CD4-positive, alpha-beta T cell (primary cell): ENCODE measurements at regions not wholly inside any gene's neighbourhood (a gene's known extent, or its start where the extent isn't known, plus 50 kb on each side); places are given as distances from the start of the nearest gene placed in this dataset.

ENCODE experiments used
- ATAC-seq: fragments of 200-7000 bp; cut with Tn5 transposase; one replicate; pipeline ENCODE4 v1.10.0; 2022; ENCODE audit warnings: mild to moderate bottlenecking; ENCODE audit not compliant: poor library complexity
- CTCF ChIA-PET: fragments of 350-600 bp; sonication (Branson Sonifier 250); formaldehyde crosslinking; loops from one replicate; lab custom pipeline; 2021; ENCODE audit warnings: antibody characterized with exemption, inconsistent platforms; lab: Charles Lee
- POLR2A ChIA-PET: fragments of 350-600 bp; sonication (Branson Sonifier 250); formaldehyde crosslinking; loops from one replicate; lab custom pipeline; 2021; ENCODE audit warnings: antibody characterized with exemption, inconsistent platforms; lab: Charles Lee
- DNase-seq, 14 experiments: peaks; one replicate each; pipeline ENCODE4 v3.0.0-alpha.2; 2013 to 2020; ENCODE audit warnings: mixed read lengths in 2 of 14
- H3K27ac ChIP-seq, 2 donors: one replicate each; pipeline versions ENCODE4 v1.5.1 to v1.7.0; 2013; ENCODE audit warnings: low read length in 2 of 2, low read depth in 1 of 2, mild to moderate bottlenecking in 1 of 2
- H3K27me3 ChIP-seq, 2 experiments: 1 replicate in 1 of 2; 2 replicates in 1 of 2; pipeline versions ENCODE4 v1.6.1 to v1.7.0; 2013; ENCODE audit warnings: low read length in 2 of 2, control low read depth in 1 of 2, mild to moderate bottlenecking in 1 of 2, moderate library complexity in 1 of 2; ENCODE audit not compliant: insufficient read depth in 2 of 2, control insufficient read depth in 1 of 2
- H3K36me3 ChIP-seq: one replicate; pipeline ENCODE4 v1.6.1; 2013; ENCODE audit warnings: low read length, control low read depth; ENCODE audit not compliant: insufficient read depth
- H3K4me1 ChIP-seq: one replicate; pipeline ENCODE4 v1.6.1; 2013; ENCODE audit warnings: low read length, control low read depth; ENCODE audit not compliant: insufficient read depth
- H3K4me3 ChIP-seq: one replicate; pipeline ENCODE4 v1.5.1; 2013; ENCODE audit warnings: mild to moderate bottlenecking, low read length, moderate library complexity
- H3K9me3 ChIP-seq, 2 experiments: 1 replicate in 1 of 2; 2 replicates in 1 of 2; pipeline versions ENCODE4 v1.6.1 to v1.7.0; 2013; ENCODE audit warnings: low read length in 2 of 2, mild to moderate bottlenecking in 2 of 2, control low read depth in 1 of 2, moderate library complexity in 1 of 2; ENCODE audit not compliant: control insufficient read depth in 1 of 2, insufficient read depth in 1 of 2
- H3K27ac Mint-ChIP-seq: one replicate; pipeline ENCODE4 v1.8.0; 2020; ENCODE audit warnings: mixed read lengths
- H3K27me3 Mint-ChIP-seq: one replicate; pipeline ENCODE4 v1.8.0; 2021; ENCODE audit warnings: mixed read lengths
- H3K36me3 Mint-ChIP-seq: one replicate; pipeline ENCODE4 v1.8.0; 2021; ENCODE audit warnings: low read depth, mixed read lengths
- H3K4me1 Mint-ChIP-seq: one replicate; pipeline ENCODE4 v1.8.0; 2021; ENCODE audit warnings: low read depth, mixed read lengths
- H3K4me3 Mint-ChIP-seq: one replicate; pipeline ENCODE4 v1.8.0; 2020; ENCODE audit warnings: mild to moderate bottlenecking, mixed read lengths
- H3K9me3 Mint-ChIP-seq: one replicate; pipeline ENCODE4 v1.8.0; 2020; ENCODE audit warnings: mixed read lengths
- intact Hi-C, 2 experiments: fragments of 100-400 bp; cut with DNase I in 1 of 2; cut with micrococcal nuclease in 1 of 2; formaldehyde crosslinking; loops; one replicate each; pipeline versions ENCODE4 v1.15.1 to v1.9.0; 2023 to 2025; cut with DNase I, micrococcal nuclease
- TF ChIP-seq, protein P1 (sequence below): fragments of 200-600 bp; IDR thresholded peaks from one replicate; pipeline ENCODE4 v1.8.0; 2022; ENCODE audit warnings: antibody characterized with exemption, mild to moderate bottlenecking

DNA sequence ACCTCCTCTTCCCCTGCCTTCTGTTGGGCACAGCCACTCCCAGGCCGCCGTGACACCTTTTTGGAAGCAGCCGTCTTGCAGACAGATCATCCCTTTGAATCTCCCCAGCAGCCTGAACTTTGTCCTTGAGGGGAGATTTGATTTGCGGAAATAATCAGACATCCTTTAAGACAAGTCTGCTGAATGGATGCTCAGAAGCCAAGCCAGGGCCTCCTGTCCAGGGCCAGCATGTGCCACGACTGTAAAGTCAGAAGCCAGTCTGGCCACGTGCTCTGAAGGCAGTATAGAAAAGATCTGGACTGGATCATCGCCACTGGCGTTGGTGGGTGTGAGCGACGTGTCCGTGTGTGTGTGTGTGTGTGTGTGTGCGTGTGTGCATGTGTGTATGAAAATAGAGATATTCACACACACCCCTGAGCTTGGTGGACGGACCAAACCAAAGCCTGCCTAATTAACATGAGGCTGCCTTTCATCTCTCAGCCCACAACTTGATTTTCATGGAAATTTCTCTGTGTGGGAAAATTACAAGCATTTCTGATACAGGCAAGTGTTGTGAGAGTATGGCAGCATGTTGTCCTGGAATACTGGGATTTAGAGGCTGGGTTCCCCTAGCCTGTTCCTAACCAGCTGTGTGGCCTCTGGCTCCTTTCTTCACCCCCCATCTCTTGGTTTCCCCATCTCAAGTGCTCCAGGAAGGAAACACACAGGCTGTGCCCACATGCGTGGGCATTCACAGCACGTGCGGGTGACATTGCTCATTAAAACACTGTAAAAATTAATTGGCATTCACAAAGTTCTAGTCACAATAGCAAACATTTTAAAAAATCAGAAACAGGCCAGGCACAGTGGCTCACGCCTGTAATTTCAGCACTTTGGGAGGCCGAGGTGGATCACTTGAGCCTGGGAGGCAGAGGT, 61.8 kb upstream of the WNT7B start:
- Histone ChIP-seq H3K27ac (no peak overlapping the region), H3K4me3 (no peak overlapping the region), H3K4me1 (peaks cover 28% of the 10 kb centered on the region), H3K9me3 (no peaks in the 10 kb centered on the region), H3K27me3 (no peaks in the 10 kb centered on the region), H3K36me3 (no peaks in the 10 kb centered on the region)
- intact Hi-C loops, result loop anchor here in 1 of 2 experiments (10.0 kb wide), 1 partner anchor 874 kb away; the partner anchor contains the start of gene NUP50
- POLR2A ChIA-PET, result interaction anchor here (1.0 kb wide), 1 partner anchor 15 kb away, joined by 4 read pairs; no protein-coding TSS in a partner anchor
- Mint-ChIP-seq H3K9me3 (no peaks in the 10 kb centered on the region), H3K36me3 (no peaks in the 10 kb centered on the region), H3K27me3 (no peaks in the 10 kb centered on the region), H3K4me1 (peaks cover 32% of the 10 kb centered on the region), H3K4me3 (no peak overlapping the region), H3K27ac (peak overlapping the region; percentile 12)
- DNase-seq, result peak in 1 of 14 experiments; percentile 17
- TF ChIP-seq, protein P1, sequence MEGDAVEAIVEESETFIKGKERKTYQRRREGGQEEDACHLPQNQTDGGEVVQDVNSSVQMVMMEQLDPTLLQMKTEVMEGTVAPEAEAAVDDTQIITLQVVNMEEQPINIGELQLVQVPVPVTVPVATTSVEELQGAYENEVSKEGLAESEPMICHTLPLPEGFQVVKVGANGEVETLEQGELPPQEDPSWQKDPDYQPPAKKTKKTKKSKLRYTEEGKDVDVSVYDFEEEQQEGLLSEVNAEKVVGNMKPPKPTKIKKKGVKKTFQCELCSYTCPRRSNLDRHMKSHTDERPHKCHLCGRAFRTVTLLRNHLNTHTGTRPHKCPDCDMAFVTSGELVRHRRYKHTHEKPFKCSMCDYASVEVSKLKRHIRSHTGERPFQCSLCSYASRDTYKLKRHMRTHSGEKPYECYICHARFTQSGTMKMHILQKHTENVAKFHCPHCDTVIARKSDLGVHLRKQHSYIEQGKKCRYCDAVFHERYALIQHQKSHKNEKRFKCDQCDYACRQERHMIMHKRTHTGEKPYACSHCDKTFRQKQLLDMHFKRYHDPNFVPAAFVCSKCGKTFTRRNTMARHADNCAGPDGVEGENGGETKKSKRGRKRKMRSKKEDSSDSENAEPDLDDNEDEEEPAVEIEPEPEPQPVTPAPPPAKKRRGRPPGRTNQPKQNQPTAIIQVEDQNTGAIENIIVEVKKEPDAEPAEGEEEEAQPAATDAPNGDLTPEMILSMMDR, result no peak
- no peak for ATAC-seq
- CTCF ChIA-PET, result interaction anchor here (0.9 to 4.3 kb wide), 3 partner anchors 25 to 78 kb away, joined by 4 to 60 read pairs (median 28); no protein-coding TSS in a partner anchor

DNA sequence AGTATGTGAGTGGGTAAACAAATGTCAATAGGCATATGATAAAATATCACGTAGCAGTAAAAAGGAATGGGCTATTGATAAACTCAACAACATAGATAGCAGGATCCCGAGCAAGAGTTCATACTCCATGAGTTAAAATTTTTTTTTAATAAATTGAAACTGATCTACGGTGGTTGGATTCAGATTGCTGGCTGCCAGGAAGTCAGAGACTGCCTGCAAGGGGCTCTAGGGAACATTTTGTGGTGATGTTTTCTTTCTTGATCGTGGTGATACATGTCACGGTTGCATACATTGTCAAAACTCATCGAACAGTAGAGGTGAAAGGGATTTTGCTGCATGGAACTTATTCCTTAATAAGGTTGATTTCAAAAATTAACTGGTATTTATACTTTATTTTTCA, 62.6 kb upstream of the WNT7B start:
- intact Hi-C loops, result loop anchor here in 1 of 2 experiments (10.0 kb wide), 1 partner anchor 875 kb away; the partner anchor contains the start of gene NUP50
- ATAC-seq, result no peak
- Histone ChIP-seq H3K4me3 (no peak overlapping the region), H3K4me1 (peaks cover 35% of the 10 kb centered on the region), H3K27ac (no peak overlapping the region), H3K27me3 (no peaks in the 10 kb centered on the region), H3K36me3 (no peaks in the 10 kb centered on the region), H3K9me3 (no peaks in the 10 kb centered on the region)
- Mint-ChIP-seq H3K9me3 (no peaks in the 10 kb centered on the region), H3K4me3 (no peak overlapping the region), H3K27ac (no peak overlapping the region), H3K36me3 (no peaks in the 10 kb centered on the region), H3K4me1 (peaks cover 37% of the 10 kb centered on the region), H3K27me3 (no peaks in the 10 kb centered on the region)
- no peak for DNase-seq
- POLR2A ChIA-PET, result no interaction called here
- CTCF ChIA-PET, result no interaction called here
- TF ChIP-seq, protein P1, result no peak

DNA sequence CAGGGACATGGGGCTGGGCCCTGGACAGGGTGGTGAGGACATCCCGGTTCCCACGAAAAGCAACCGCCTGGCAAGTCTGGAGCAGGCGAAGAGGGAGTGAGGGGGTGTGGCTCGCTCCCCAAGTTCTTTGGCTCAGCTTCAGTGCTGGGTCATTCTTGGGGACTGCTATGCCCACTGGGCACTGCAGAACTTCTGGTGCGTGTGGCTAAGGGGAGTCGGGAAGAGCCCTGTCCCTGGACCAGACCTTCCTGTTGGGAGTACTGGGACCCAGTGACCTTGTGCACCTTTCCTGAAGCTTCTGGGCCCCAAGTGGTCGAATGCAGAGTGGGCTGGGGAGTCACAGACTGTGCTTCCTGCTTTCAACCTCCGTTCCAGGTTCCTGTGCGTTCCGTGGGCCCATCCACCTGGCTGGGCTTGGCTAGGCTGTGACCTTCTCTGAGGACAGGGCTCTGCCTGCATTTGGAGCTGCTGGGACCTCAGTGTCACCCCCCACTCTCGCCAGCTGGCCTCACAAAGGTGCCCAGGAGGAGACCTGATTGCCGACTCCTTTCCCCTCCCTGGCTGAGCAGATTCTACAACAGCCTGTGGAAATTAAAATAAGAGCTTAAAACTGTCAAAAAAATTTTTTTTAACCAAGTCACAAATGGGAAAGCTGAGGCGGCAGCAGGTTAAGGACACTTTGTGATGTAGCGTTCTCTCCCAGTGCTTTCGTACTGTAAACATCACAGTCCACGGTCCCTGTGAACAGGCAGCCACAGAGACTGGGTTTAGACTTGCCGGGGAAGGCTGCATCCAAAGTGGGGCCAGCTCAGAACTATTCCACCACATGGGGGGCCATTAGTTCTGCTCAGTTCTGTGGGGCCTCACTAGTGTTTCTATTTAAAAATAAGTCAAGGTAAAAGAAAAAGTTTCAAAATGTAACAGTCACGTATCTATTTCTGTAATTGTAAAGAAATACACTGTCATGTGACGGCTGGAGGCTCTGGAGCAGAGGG, 63.8 kb upstream of the WNT7B start:
- H3K4me3 ChIP-seq, result no peak overlapping the region
- no peaks in the 10 kb centered on the region for H3K36me3 ChIP-seq
- POLR2A ChIA-PET, result interaction anchor here (1.0 kb wide), 1 partner anchor 58 kb away, joined by 3 read pairs; no protein-coding TSS in a partner anchor
- no peaks in the 10 kb centered on the region for H3K27me3 ChIP-seq
- Mint-ChIP-seq H3K36me3 (no peaks in the 10 kb centered on the region), H3K4me1 (peaks cover 34% of the 10 kb centered on the region), H3K4me3 (no peak overlapping the region), H3K27me3 (no peaks in the 10 kb centered on the region), H3K9me3 (no peaks in the 10 kb centered on the region), H3K27ac (peak overlapping the region; percentile 71)
- no peak for ATAC-seq
- H3K27ac ChIP-seq, result no peak overlapping the region
- TF ChIP-seq, protein P1, result no peak
- CTCF ChIA-PET, result interaction anchor here (1.6 kb wide), 1 partner anchor 35 kb away, joined by 3 read pairs; no protein-coding TSS in a partner anchor
- DNase-seq, result peak in 1 of 14 experiments; percentile 27
- H3K4me1 ChIP-seq, result peaks cover 44% of the 10 kb centered on the region
- intact Hi-C loops, result no loop called here
- no peaks in the 10 kb centered on the region for H3K9me3 ChIP-seq
